Endothelial cell of umbilical vein (primary cell): ENCODE measurements at regions not wholly inside any gene's neighbourhood (a gene's known extent, or its start where the extent isn't known, plus 50 kb on each side); places are given as distances from the start of the nearest gene placed in this dataset.

Experiments used
- BruUV-seq: library from RNA; stranded (reverse); fragments of 400-500 nt; replicated peaks from 2 replicates; lab custom pipeline; 2021; lab: Mats Ljungman, UMichigan
- CTCF ChIA-PET: fragments of 300-600, 350-600 bp; sonication (Branson Sonifier 250); formaldehyde crosslinking; loops from one replicate; lab custom pipeline; 2021; ENCODE audit warnings: antibody characterized with exemption, inconsistent platforms; lab: Charles Lee
- POLR2A ChIA-PET: fragments of 300-600, 350-600 bp; sonication (Branson Sonifier 250); formaldehyde crosslinking; loops from one replicate; lab custom pipeline; 2021; ENCODE audit warnings: antibody characterized with exemption, inconsistent platforms; lab: Charles Lee
- DNase-seq: peaks from one replicate; pipeline ENCODE4 v3.0.0-alpha.2; 2011; ENCODE audit warnings: low read depth, low spot score
- FAIRE-seq: peaks from 2 replicates; lab custom pipeline; 2011; peaks lifted over from hg19 to GRCh38; lab: Jason Lieb, UNC
- H2AFZ ChIP-seq: 2 replicates; pipeline ENCODE4 v1.6.0; 2012; ENCODE audit warnings: low read depth, low read length, control low read depth, inconsistent platforms
- H3K27ac ChIP-seq: 2 replicates; pipeline ENCODE4 v1.5.1; 2011; ENCODE audit warnings: low read depth, mild to moderate bottlenecking, control low read depth, low read length, moderate library complexity; ENCODE audit not compliant: insufficient read depth
- H3K27me3 ChIP-seq, 2 experiments: 2 replicates each; pipeline versions ENCODE4 v1.6.0 to v1.6.1; 2011; ENCODE audit warnings: low read length in 2 of 2, mixed read lengths in 1 of 2; ENCODE audit not compliant: control insufficient read depth in 2 of 2, insufficient read depth in 2 of 2
- H3K36me3 ChIP-seq, 2 experiments: 2 replicates in 1 of 2; 3 replicates in 1 of 2; pipeline ENCODE4 v1.5.1; 2011; ENCODE audit warnings: low read length in 2 of 2, mild to moderate bottlenecking in 1 of 2, moderate library complexity in 1 of 2; ENCODE audit not compliant: control insufficient read depth in 2 of 2, insufficient read depth in 2 of 2; ENCODE audit errors: extremely low read depth in 1 of 2
- H3K4me1 ChIP-seq: 3 replicates; pipeline ENCODE4 v1.5.1; 2011; ENCODE audit warnings: mild to moderate bottlenecking, low read length; ENCODE audit not compliant: control insufficient read depth, insufficient read depth; ENCODE audit errors: extremely low read depth
- H3K4me2 ChIP-seq: 2 replicates; pipeline ENCODE4 v1.6.1; 2011; ENCODE audit warnings: low read length, control low read depth, mixed read lengths; ENCODE audit not compliant: insufficient read depth
- H3K4me3 ChIP-seq, 3 experiments: fragments of 200-600 bp in 1 of 3; sonication (generic), shearing (Covaris generic) in 1 of 3; replicated peaks in 1 of 3; 2 replicates each; pipeline ENCODE4 v1.5.1; 2011 to 2016; ENCODE audit warnings: control low read depth in 3 of 3, low read length in 3 of 3, mild to moderate bottlenecking in 2 of 3, inconsistent platforms in 1 of 3, low read depth in 1 of 3, moderate library complexity in 1 of 3; ENCODE audit not compliant: insufficient read depth in 1 of 3
- H3K79me2 ChIP-seq: 2 replicates; pipeline ENCODE4 v1.6.0; 2012; ENCODE audit warnings: low read length, inconsistent platforms; ENCODE audit not compliant: control insufficient read depth, insufficient read depth
- H3K9ac ChIP-seq: replicated peaks from 2 replicates; pipeline ENCODE3; 2011; ENCODE audit warnings: low read length, control low read depth; ENCODE audit not compliant: insufficient read depth; ENCODE audit errors: extremely low read depth
- H3K9me1 ChIP-seq: replicated peaks from 3 replicates; pipeline ENCODE4 v1.6.0; 2011; ENCODE audit warnings: mild to moderate bottlenecking, low read length; ENCODE audit not compliant: control insufficient read depth, insufficient read depth; ENCODE audit errors: extremely low read depth
- H3K9me3 ChIP-seq: replicated peaks from 2 replicates; pipeline ENCODE4 v1.5.1; 2012; ENCODE audit warnings: low read length, inconsistent platforms; ENCODE audit not compliant: control insufficient read depth, insufficient read depth
- H4K20me1 ChIP-seq: replicated peaks from 2 replicates; pipeline ENCODE3; 2011; ENCODE audit warnings: mild to moderate bottlenecking, low read length; ENCODE audit not compliant: control insufficient read depth, insufficient read depth; ENCODE audit errors: extremely low read depth
- EZH2 ChIP-seq: IDR thresholded peaks from 2 replicates; pipeline ENCODE4 v1.6.1; 2012; ENCODE audit warnings: borderline replicate concordance, low read depth, mild to moderate bottlenecking, moderate library complexity, low read length, inconsistent platforms; ENCODE audit not compliant: severe bottlenecking
- FOS ChIP-seq: IDR thresholded peaks from 2 replicates; pipeline ENCODE4 v1.6.1; 2011; ENCODE audit warnings: mild to moderate bottlenecking, low read length, moderate library complexity, borderline replicate concordance; ENCODE audit not compliant: insufficient read depth
- GATA2 ChIP-seq: IDR thresholded peaks from 2 replicates; pipeline ENCODE4 v1.7.0; 2011; ENCODE audit warnings: low read depth, mild to moderate bottlenecking, moderate library complexity, mixed read lengths, low read length; ENCODE audit not compliant: insufficient read length, insufficient read depth
- JUN ChIP-seq: IDR thresholded peaks from 2 replicates; pipeline ENCODE4 v1.6.1; 2011; ENCODE audit warnings: borderline replicate concordance, low read depth; ENCODE audit not compliant: insufficient read length, insufficient read depth
- MYC ChIP-seq: IDR thresholded peaks from one replicate; pipeline ENCODE4 v1.6.1; 2011; ENCODE audit warnings: mild to moderate bottlenecking, low read depth, low read length
- POLR2A ChIP-seq: IDR thresholded peaks from 2 replicates; pipeline ENCODE4 v1.6.1; 2012; ENCODE audit warnings: low read depth, mild to moderate bottlenecking, control low read depth, low read length
- POLR2AphosphoS5 ChIP-seq: IDR thresholded peaks from 2 replicates; pipeline ENCODE4 v1.6.1; 2012; ENCODE audit warnings: low read depth, mild to moderate bottlenecking, control low read depth, low read length, moderate library complexity; ENCODE audit not compliant: insufficient read depth
- dilution Hi-C: fragments of 300-500 bp; cut with MboI; formaldehyde crosslinking; loops from one replicate; pipeline ENCODE4 v1.15.0; 2019; ENCODE audit warnings: low sequenced_read_pairs; ENCODE audit not compliant: extremely low pct_ligation_motif_present
- intact Hi-C: fragments of 100-400 bp; cut with micrococcal nuclease; formaldehyde crosslinking; loops from one replicate; pipeline ENCODE4 v1.10.0; 2022
- TF ChIP-seq, protein P1 (sequence below), 2 donors: IDR thresholded peaks; 1 replicate in 1 of 2; 2 replicates in 1 of 2; pipeline ENCODE4 v1.5.1; 2011; ENCODE audit warnings: low read length in 2 of 2, mild to moderate bottlenecking in 2 of 2, moderate library complexity in 2 of 2, control low read depth in 1 of 2, inconsistent platforms in 1 of 2, low read depth in 1 of 2; ENCODE audit not compliant: insufficient read depth in 1 of 2; ENCODE audit errors: extremely low read depth in 1 of 2
- TF ChIP-seq, protein P2 (sequence below): IDR thresholded peaks from 2 replicates; pipeline ENCODE4 v1.6.1; 2011; ENCODE audit not compliant: insufficient read depth, insufficient read length

DNA sequence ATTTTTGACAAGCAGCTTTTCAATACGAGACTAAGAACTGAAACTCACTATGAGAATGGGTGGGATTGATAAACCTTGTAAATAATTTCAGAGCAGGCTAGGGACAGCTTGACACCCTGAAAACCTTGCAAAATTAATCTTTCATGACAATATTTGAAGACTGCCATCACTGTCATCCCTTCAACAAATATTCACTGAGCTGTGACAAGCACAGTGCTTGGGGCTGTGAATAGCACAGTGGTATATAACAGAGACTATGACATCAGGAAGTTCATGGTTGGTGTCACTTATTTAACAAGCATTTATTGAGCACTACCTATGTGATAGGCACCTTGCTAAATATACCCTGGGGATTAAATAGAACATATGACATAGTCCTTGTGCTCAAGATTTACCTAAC lies 741.0 kb upstream of the RIOK2 start:
- TF ChIP-seq JUN (no peak), GATA2 (no peak)
- ChIA-PET POLR2A (no interaction called here), CTCF (interaction anchor here (1.1 kb wide), 1 partner anchor 56 kb away, joined by 3 read pairs; no protein-coding TSS in a partner anchor)
- no peaks in the 10 kb centered on the region for H3K9me1 ChIP-seq
- no peaks in the 10 kb centered on the region for H3K79me2 ChIP-seq
- no peak overlapping the region for H2AFZ ChIP-seq
- H3K4me3 ChIP-seq, result no peak overlapping the region
- no peak overlapping the region for H3K27ac ChIP-seq
- intact Hi-C loops, result no loop called here
- DNase-seq (no peak), FAIRE-seq (no peak)
- BruUV-seq, result no TSS peak
- H3K4me2 ChIP-seq, result no peak overlapping the region
- no peaks in the 10 kb centered on the region for H3K9me3 ChIP-seq
- no peaks in the 10 kb centered on the region for H3K36me3 ChIP-seq
- H3K27me3 ChIP-seq, result no peaks in the 10 kb centered on the region
- dilution Hi-C loops, result no loop called here
- H4K20me1 ChIP-seq, result no peaks in the 10 kb centered on the region
- no peaks in the 10 kb centered on the region for H3K4me1 ChIP-seq
- no peak overlapping the region for H3K9ac ChIP-seq

DNA sequence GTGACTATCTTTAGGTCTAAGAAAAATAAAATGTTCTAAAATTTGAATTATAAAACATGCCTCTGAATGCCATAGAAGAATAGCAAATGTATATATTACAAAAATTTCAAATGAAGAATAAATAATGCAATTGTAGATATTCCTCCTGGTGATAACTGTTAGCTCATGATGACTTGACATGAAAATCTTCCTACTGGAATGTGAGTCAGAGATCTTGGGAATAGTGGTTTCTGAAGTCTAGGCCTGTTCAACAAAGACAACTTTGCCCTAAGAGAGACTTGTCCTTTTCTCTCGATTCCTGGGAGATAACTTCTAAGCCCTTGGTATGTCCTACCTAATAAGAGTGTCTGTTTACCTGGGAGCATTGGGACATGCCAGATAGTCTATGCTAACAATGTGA lies 746.3 kb upstream of the RIOK2 start:
- no peak for DNase-seq

More for the DNA sequence above, 746.3 kb upstream of the RIOK2 start:
- Histone ChIP-seq H3K4me1 (no peaks in the 10 kb centered on the region), H3K4me2 (no peak overlapping the region), H4K20me1 (no peaks in the 10 kb centered on the region), H3K4me3 (no peak overlapping the region), H3K36me3 (no peaks in the 10 kb centered on the region), H3K27me3 (no peaks in the 10 kb centered on the region), H3K9ac (no peak overlapping the region), H3K79me2 (no peaks in the 10 kb centered on the region), H3K9me1 (peaks cover 2% of the 10 kb centered on the region), H3K27ac (no peak overlapping the region), H2AFZ (no peak overlapping the region), H3K9me3 (no peaks in the 10 kb centered on the region)
- intact Hi-C loops (no loop called here), dilution Hi-C loops (no loop called here)
- TF ChIP-seq POLR2AphosphoS5, result no peak
- TF ChIP-seq MYC, result no peak
- no peak for TF ChIP-seq FOS
- TF ChIP-seq GATA2, result no peak
- no peak for TF ChIP-seq JUN
- TF ChIP-seq POLR2A, result no peak
- no peak for TF ChIP-seq EZH2
- TF ChIP-seq, protein P1, sequence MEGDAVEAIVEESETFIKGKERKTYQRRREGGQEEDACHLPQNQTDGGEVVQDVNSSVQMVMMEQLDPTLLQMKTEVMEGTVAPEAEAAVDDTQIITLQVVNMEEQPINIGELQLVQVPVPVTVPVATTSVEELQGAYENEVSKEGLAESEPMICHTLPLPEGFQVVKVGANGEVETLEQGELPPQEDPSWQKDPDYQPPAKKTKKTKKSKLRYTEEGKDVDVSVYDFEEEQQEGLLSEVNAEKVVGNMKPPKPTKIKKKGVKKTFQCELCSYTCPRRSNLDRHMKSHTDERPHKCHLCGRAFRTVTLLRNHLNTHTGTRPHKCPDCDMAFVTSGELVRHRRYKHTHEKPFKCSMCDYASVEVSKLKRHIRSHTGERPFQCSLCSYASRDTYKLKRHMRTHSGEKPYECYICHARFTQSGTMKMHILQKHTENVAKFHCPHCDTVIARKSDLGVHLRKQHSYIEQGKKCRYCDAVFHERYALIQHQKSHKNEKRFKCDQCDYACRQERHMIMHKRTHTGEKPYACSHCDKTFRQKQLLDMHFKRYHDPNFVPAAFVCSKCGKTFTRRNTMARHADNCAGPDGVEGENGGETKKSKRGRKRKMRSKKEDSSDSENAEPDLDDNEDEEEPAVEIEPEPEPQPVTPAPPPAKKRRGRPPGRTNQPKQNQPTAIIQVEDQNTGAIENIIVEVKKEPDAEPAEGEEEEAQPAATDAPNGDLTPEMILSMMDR (IDR thresholded peaks at IDR 0.05; ENCODE audit: extremely low read depth in 1 of 2, insufficient read depth in 1 of 2, low read depth in 1 of 2, low read length in 2 of 2), result no peak
- TF ChIP-seq, protein P2, sequence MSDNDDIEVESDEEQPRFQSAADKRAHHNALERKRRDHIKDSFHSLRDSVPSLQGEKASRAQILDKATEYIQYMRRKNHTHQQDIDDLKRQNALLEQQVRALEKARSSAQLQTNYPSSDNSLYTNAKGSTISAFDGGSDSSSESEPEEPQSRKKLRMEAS, result no peak
- POLR2A ChIA-PET, result no interaction called here
- BruUV-seq, result no TSS peak
- no peak for FAIRE-seq
- CTCF ChIA-PET, result no interaction called here
